Parathyroid adenoma (tissue), 2 donors: ENCODE measurements at regions not wholly inside any gene's neighbourhood (a gene's known extent, or its start where the extent isn't known, plus 50 kb on each side); places are given as distances from the start of the nearest gene placed in this dataset.

Experiments
- H2AFZ ChIP-seq: fragments of 300-600 bp; sonication (generic); one replicate; pipeline ENCODE4 v1.7.0; 2017; ENCODE audit warnings: antibody characterized with exemption, mild to moderate bottlenecking
- H3K27ac ChIP-seq: fragments of 300-600 bp; sonication (generic); one replicate; pipeline ENCODE4 v1.7.0; 2017
- H3K27me3 ChIP-seq: fragments of 300-600 bp; sonication (generic); one replicate; pipeline ENCODE4 v1.7.0; 2017; ENCODE audit warnings: low read length; ENCODE audit not compliant: control insufficient read depth, insufficient read depth
- H3K36me3 ChIP-seq: fragments of 300-600 bp; sonication (generic); one replicate; pipeline ENCODE4 v1.7.0; 2017; ENCODE audit warnings: low read length; ENCODE audit not compliant: control insufficient read depth, insufficient read depth
- H3K4me1 ChIP-seq: fragments of 300-600 bp; sonication (generic); one replicate; pipeline ENCODE4 v1.7.0; 2017; ENCODE audit warnings: control low read depth
- H3K4me2 ChIP-seq: fragments of 300-600 bp; sonication (generic); one replicate; pipeline ENCODE4 v1.7.0; 2017; ENCODE audit warnings: low read length
- H3K4me3 ChIP-seq: fragments of 300-600 bp; sonication (generic); one replicate; pipeline ENCODE4 v1.7.0; 2017; ENCODE audit warnings: low read depth, low read length
- H3K79me2 ChIP-seq: fragments of 300-600 bp; sonication (generic); one replicate; pipeline ENCODE4 v1.7.0; 2017; ENCODE audit warnings: control low read depth
- H3K9ac ChIP-seq: fragments of 300-600 bp; sonication (generic); one replicate; pipeline ENCODE4 v1.7.0; 2017; ENCODE audit warnings: mild to moderate bottlenecking
- H3K9me3 ChIP-seq: fragments of 300-600 bp; sonication (generic); one replicate; pipeline ENCODE4 v1.7.0; 2017; ENCODE audit warnings: low read length; ENCODE audit not compliant: control insufficient read depth
- TF ChIP-seq, protein P1 (sequence below): fragments of 300-600 bp; sonication (generic); IDR thresholded peaks from one replicate; pipeline ENCODE4 v1.7.0; 2017; ENCODE audit warnings: antibody characterized with exemption, mild to moderate bottlenecking
- donor health status: primary hyperparathyroidism.

DNA sequence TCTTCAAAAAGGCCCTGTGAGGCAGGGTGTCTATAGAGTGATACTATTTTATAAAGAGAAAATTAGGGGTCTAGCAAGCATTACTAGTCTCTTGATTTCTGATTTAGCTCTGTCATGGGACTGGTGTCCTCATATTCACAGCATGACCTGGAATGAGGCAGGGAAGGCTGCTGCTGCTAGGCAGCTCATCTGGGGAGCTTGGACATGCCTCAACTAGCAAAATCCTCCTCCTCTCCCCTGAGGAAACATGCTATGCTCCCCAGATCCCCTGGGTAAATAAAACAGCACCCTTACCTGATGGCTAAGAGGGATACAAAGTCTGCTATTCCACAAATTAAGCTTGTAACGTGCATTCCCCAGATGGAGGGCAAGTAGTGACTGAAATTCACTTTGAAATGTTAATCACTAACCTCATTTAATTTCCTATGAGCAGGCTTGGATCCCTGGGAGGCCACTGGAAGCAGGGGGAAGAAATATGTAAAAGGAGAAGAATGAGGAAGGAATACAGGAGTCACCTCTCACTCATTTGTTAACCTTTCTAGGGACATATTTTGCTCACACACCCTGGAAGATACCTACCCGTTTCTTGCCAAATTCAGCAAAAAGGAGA is 709.4 kb downstream of the SQOR start:
- Histone ChIP-seq H3K79me2 (no peaks in the 10 kb centered on the region), H3K9ac (no peak overlapping the region), H3K4me3 (no peak overlapping the region), H3K4me2 (no peak overlapping the region), H2AFZ (no peak overlapping the region), H3K36me3 (no peaks in the 10 kb centered on the region), H3K4me1 (no peaks in the 10 kb centered on the region), H3K27me3 (no peaks in the 10 kb centered on the region), H3K9me3 (no peaks in the 10 kb centered on the region), H3K27ac (no peak overlapping the region)
- TF ChIP-seq, protein P1, sequence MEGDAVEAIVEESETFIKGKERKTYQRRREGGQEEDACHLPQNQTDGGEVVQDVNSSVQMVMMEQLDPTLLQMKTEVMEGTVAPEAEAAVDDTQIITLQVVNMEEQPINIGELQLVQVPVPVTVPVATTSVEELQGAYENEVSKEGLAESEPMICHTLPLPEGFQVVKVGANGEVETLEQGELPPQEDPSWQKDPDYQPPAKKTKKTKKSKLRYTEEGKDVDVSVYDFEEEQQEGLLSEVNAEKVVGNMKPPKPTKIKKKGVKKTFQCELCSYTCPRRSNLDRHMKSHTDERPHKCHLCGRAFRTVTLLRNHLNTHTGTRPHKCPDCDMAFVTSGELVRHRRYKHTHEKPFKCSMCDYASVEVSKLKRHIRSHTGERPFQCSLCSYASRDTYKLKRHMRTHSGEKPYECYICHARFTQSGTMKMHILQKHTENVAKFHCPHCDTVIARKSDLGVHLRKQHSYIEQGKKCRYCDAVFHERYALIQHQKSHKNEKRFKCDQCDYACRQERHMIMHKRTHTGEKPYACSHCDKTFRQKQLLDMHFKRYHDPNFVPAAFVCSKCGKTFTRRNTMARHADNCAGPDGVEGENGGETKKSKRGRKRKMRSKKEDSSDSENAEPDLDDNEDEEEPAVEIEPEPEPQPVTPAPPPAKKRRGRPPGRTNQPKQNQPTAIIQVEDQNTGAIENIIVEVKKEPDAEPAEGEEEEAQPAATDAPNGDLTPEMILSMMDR, result no peak

GRCh38 chr15:46344915-46345314 is 710.1 kb downstream of the SQOR start:
- no peak overlapping the region for H3K4me2 ChIP-seq
- no peaks in the 10 kb centered on the region for H3K36me3 ChIP-seq
- H3K4me3 ChIP-seq, result no peak overlapping the region
- H3K27me3 ChIP-seq, result no peaks in the 10 kb centered on the region
- no peaks in the 10 kb centered on the region for H3K79me2 ChIP-seq
- no peak overlapping the region for H3K9ac ChIP-seq
- no peak overlapping the region for H2AFZ ChIP-seq
- H3K9me3 ChIP-seq, result no peaks in the 10 kb centered on the region
- no peak overlapping the region for H3K27ac ChIP-seq
- H3K4me1 ChIP-seq, result no peaks in the 10 kb centered on the region
- TF ChIP-seq, protein P1, result no peak

DNA sequence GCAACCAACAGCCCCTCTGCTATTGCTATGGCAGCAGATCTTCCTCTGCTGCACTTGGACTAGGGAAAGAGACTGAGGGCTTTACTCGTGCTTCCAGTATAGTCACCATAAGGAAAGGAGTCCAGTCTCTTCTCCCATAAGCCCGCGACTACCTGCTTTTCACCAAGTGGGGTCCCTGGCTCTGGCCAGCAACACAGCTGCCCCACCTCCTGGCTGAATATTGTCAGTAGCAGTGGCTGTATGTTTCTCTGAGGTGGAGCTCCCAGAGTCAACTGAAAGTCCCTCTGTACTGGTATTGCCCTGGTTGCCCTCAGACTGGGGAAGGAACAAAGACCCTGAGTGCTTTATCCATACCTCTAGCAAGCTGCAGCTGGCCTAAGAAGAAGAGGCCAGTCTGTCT is 719.6 kb downstream of the SQOR start:
- no peaks in the 10 kb centered on the region for H3K36me3 ChIP-seq
- H2AFZ ChIP-seq, result no peak overlapping the region
- no peaks in the 10 kb centered on the region for H3K79me2 ChIP-seq
- H3K9ac ChIP-seq, result no peak overlapping the region
- H3K4me2 ChIP-seq, result no peak overlapping the region
- no peak overlapping the region for H3K27ac ChIP-seq
- no peaks in the 10 kb centered on the region for H3K4me1 ChIP-seq
- no peaks in the 10 kb centered on the region for H3K27me3 ChIP-seq
- no peaks in the 10 kb centered on the region for H3K9me3 ChIP-seq
- TF ChIP-seq, protein P1, result no peak
- no peak overlapping the region for H3K4me3 ChIP-seq

DNA sequence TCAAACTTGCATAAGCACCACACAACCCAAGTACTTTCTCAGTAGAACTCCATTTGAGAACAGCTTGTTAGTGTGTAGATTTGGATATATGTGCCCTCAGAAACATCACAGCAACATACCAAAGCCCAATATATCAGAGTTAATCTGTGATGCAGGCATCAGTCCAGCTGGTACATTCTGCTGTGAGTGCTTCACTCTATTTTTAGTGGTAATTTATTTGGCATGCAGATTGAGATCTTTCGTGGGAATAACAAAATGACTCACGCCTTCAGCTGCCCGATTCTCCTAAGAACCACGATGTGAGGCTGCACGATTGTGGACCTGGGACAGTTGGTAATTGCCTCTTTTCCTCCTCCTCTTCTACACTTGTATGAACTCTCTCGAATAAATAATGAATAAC is 730.7 kb downstream of the SQOR start:
- H3K4me2 ChIP-seq, result no peak overlapping the region
- no peaks in the 10 kb centered on the region for H3K79me2 ChIP-seq
- H3K27me3 ChIP-seq, result no peaks in the 10 kb centered on the region
- H3K9me3 ChIP-seq, result no peaks in the 10 kb centered on the region
- no peaks in the 10 kb centered on the region for H3K4me1 ChIP-seq
- H3K36me3 ChIP-seq, result no peaks in the 10 kb centered on the region
- TF ChIP-seq, protein P1, result no peak
- no peak overlapping the region for H3K9ac ChIP-seq
- peak overlapping the region; percentile 16 for H3K27ac ChIP-seq
- H3K4me3 ChIP-seq, result no peak overlapping the region
- no peak overlapping the region for H2AFZ ChIP-seq

DNA sequence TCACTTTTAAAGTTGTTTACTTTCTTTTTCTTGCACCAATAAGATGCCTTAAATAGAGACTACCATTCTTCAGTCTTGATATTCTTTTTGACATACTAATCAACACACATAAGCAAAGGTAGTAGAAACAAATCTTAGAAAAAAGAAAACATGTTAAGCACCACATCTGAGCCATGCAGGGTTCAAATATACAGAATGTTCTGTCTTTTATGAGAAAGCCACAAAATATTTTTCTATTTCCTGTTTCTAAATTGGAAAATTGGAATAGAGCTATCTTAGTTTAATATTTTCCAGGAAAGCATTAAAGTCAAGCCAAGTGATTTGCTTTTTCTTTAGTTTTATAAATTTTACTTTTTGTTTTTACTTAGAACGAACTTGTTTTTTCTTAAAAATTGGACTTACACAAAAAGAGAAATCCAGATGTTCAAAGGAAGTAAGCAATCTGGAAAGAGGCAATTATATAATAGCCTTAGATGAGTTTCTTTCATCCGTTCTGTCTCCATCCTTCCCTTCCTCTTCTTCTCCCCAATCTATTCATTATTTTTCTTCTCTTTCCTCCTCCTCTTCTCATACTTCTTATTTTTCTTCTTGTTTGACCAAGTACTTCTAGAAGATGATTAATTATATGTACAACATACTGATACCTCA is 731.7 kb downstream of the SQOR start:
- H3K27ac ChIP-seq, result peak overlapping the region; percentile 15
- H3K36me3 ChIP-seq, result no peaks in the 10 kb centered on the region
- TF ChIP-seq, protein P1, result no peak
- no peak overlapping the region for H3K4me2 ChIP-seq
- H3K4me3 ChIP-seq, result no peak overlapping the region
- H3K9ac ChIP-seq, result no peak overlapping the region
- no peaks in the 10 kb centered on the region for H3K4me1 ChIP-seq
- no peak overlapping the region for H2AFZ ChIP-seq
- no peaks in the 10 kb centered on the region for H3K27me3 ChIP-seq
- H3K9me3 ChIP-seq, result no peaks in the 10 kb centered on the region
- no peaks in the 10 kb centered on the region for H3K79me2 ChIP-seq
